ENCODE measurements at regions not wholly inside any gene's neighbourhood (a gene's known extent, or its start where the extent isn't known, plus 50 kb on each side); places are given as distances from the start of the nearest gene placed in this dataset.

- no peak overlapping the region for H3K9ac ChIP-seq (ENCODE audit: low read length)
- H3K27ac ChIP-seq (ENCODE audit: low read depth, low read length) = no peak overlapping the region
- H3K4me1 ChIP-seq (ENCODE audit: insufficient read depth, low read length) = no peaks in the 10 kb centered on the region
- no peaks in the 10 kb centered on the region for H3K36me3 ChIP-seq (ENCODE audit: insufficient read depth, low read length)
- no peaks in the 10 kb centered on the region for H3K27me3 ChIP-seq (ENCODE audit: control insufficient read depth in 1 of 2, insufficient read depth in 2 of 2, low read length in 2 of 2)
- no peak overlapping the region for H3K4me3 ChIP-seq (ENCODE audit: low read depth in 1 of 2, low read length in 2 of 2)
- no peaks in the 10 kb centered on the region for H3K9me3 ChIP-seq (ENCODE audit: low read length)
Measured at GRCh38 chr4:35872273-35872672, 372.0 kb downstream of the ARAP2 start.

- Histone ChIP-seq H3K36me3 (ENCODE audit: insufficient read depth, low read length) (no peaks in the 10 kb centered on the region), H3K4me1 (ENCODE audit: insufficient read depth, low read length) (no peaks in the 10 kb centered on the region), H3K4me3 (ENCODE audit: low read depth in 1 of 2, low read length in 2 of 2) (no peak overlapping the region)
Measured at GRCh38 chr4:35879479-35879878, 364.8 kb downstream of the ARAP2 start.

GRCh38 chr4:35883108-35883507, 361.2 kb downstream of the ARAP2 start:
- H3K27me3 ChIP-seq (ENCODE audit: control insufficient read depth in 1 of 2, insufficient read depth in 2 of 2, low read length in 2 of 2) = no peaks in the 10 kb centered on the region
- no peak overlapping the region for H3K4me3 ChIP-seq (ENCODE audit: low read depth in 1 of 2, low read length in 2 of 2)
- H3K36me3 ChIP-seq (ENCODE audit: insufficient read depth, low read length) = no peaks in the 10 kb centered on the region
- no peaks in the 10 kb centered on the region for H3K4me1 ChIP-seq (ENCODE audit: insufficient read depth, low read length)
- H3K9me3 ChIP-seq (ENCODE audit: low read length) = no peaks in the 10 kb centered on the region
- H3K27ac ChIP-seq (ENCODE audit: low read depth, low read length) = no peak overlapping the region
- no peak overlapping the region for H3K9ac ChIP-seq (ENCODE audit: low read length)

More at GRCh38 chr4:35879479-35879878, 364.8 kb downstream of the ARAP2 start:
- H3K27me3 ChIP-seq (ENCODE audit: control insufficient read depth in 1 of 2, insufficient read depth in 2 of 2, low read length in 2 of 2) = no peaks in the 10 kb centered on the region
- H3K27ac ChIP-seq (ENCODE audit: low read depth, low read length) = no peak overlapping the region
- H3K9me3 ChIP-seq (ENCODE audit: low read length) = no peaks in the 10 kb centered on the region
- H3K9ac ChIP-seq (ENCODE audit: low read length) = no peak overlapping the region

- H3K27ac ChIP-seq (ENCODE audit: low read depth, low read length) = no peak overlapping the region
- H3K4me1 ChIP-seq (ENCODE audit: insufficient read depth, low read length) = no peaks in the 10 kb centered on the region
- no peak overlapping the region for H3K4me3 ChIP-seq (ENCODE audit: low read depth in 1 of 2, low read length in 2 of 2)
- no peak overlapping the region for H3K9ac ChIP-seq (ENCODE audit: low read length)
- H3K36me3 ChIP-seq (ENCODE audit: insufficient read depth, low read length) = no peaks in the 10 kb centered on the region
- H3K9me3 ChIP-seq (ENCODE audit: low read length) = no peaks in the 10 kb centered on the region
- no peaks in the 10 kb centered on the region for H3K27me3 ChIP-seq (ENCODE audit: control insufficient read depth in 1 of 2, insufficient read depth in 2 of 2, low read length in 2 of 2)
Measured at GRCh38 chr4:35884714-35885480, 359.4 kb downstream of the ARAP2 start.

- no peak overlapping the region for H3K4me3 ChIP-seq (ENCODE audit: low read depth in 1 of 2, low read length in 2 of 2)
- H3K27me3 ChIP-seq (ENCODE audit: control insufficient read depth in 1 of 2, insufficient read depth in 2 of 2, low read length in 2 of 2) = no peaks in the 10 kb centered on the region
- no peak overlapping the region for H3K27ac ChIP-seq (ENCODE audit: low read depth, low read length)
- no peak overlapping the region for H3K9ac ChIP-seq (ENCODE audit: low read length)
- H3K9me3 ChIP-seq (ENCODE audit: low read length) = no peaks in the 10 kb centered on the region
- H3K36me3 ChIP-seq (ENCODE audit: insufficient read depth, low read length) = no peaks in the 10 kb centered on the region
- no peaks in the 10 kb centered on the region for H3K4me1 ChIP-seq (ENCODE audit: insufficient read depth, low read length)
Measured at GRCh38 chr4:35897808-35898207, 346.5 kb downstream of the ARAP2 start.

- H3K9me3 ChIP-seq (ENCODE audit: low read length) = no peaks in the 10 kb centered on the region
- H3K4me1 ChIP-seq (ENCODE audit: insufficient read depth, low read length) = no peaks in the 10 kb centered on the region
- no peak overlapping the region for H3K9ac ChIP-seq (ENCODE audit: low read length)
- H3K4me3 ChIP-seq (ENCODE audit: low read depth in 1 of 2, low read length in 2 of 2) = no peak overlapping the region
- no peak overlapping the region for H3K27ac ChIP-seq (ENCODE audit: low read depth, low read length)
- no peaks in the 10 kb centered on the region for H3K27me3 ChIP-seq (ENCODE audit: control insufficient read depth in 1 of 2, insufficient read depth in 2 of 2, low read length in 2 of 2)
- no peaks in the 10 kb centered on the region for H3K36me3 ChIP-seq (ENCODE audit: insufficient read depth, low read length)
Measured at GRCh38 chr4:35900286-35901243, 343.7 kb downstream of the ARAP2 start.

GRCh38 chr4:35912174-35912573, 332.1 kb downstream of the ARAP2 start:
- Histone ChIP-seq H3K27ac (ENCODE audit: low read depth, low read length) (no peak overlapping the region), H3K4me1 (ENCODE audit: insufficient read depth, low read length) (no peaks in the 10 kb centered on the region), H3K36me3 (ENCODE audit: insufficient read depth, low read length) (no peaks in the 10 kb centered on the region), H3K9me3 (ENCODE audit: low read length) (no peaks in the 10 kb centered on the region), H3K27me3 (ENCODE audit: control insufficient read depth in 1 of 2, insufficient read depth in 2 of 2, low read length in 2 of 2) (no peaks in the 10 kb centered on the region), H3K9ac (ENCODE audit: low read length) (no peak overlapping the region), H3K4me3 (ENCODE audit: low read depth in 1 of 2, low read length in 2 of 2) (no peak overlapping the region)

- no peak overlapping the region for H3K9ac ChIP-seq (ENCODE audit: low read length)
- H3K36me3 ChIP-seq (ENCODE audit: insufficient read depth, low read length) = no peaks in the 10 kb centered on the region
- no peaks in the 10 kb centered on the region for H3K4me1 ChIP-seq (ENCODE audit: insufficient read depth, low read length)
- H3K27ac ChIP-seq (ENCODE audit: low read depth, low read length) = no peak overlapping the region
- no peaks in the 10 kb centered on the region for H3K27me3 ChIP-seq (ENCODE audit: control insufficient read depth in 1 of 2, insufficient read depth in 2 of 2, low read length in 2 of 2)
- H3K4me3 ChIP-seq (ENCODE audit: low read depth in 1 of 2, low read length in 2 of 2) = no peak overlapping the region
- H3K9me3 ChIP-seq (ENCODE audit: low read length) = no peaks in the 10 kb centered on the region
Measured at GRCh38 chr4:35918491-35918977, 325.8 kb downstream of the ARAP2 start.

GRCh38 chr4:35925806-35926205, 318.5 kb downstream of the ARAP2 start:
- no peak overlapping the region for H3K4me3 ChIP-seq (ENCODE audit: low read depth in 1 of 2, low read length in 2 of 2)
- no peak overlapping the region for H3K9ac ChIP-seq (ENCODE audit: low read length)
- H3K36me3 ChIP-seq (ENCODE audit: insufficient read depth, low read length) = no peaks in the 10 kb centered on the region
- H3K4me1 ChIP-seq (ENCODE audit: insufficient read depth, low read length) = no peaks in the 10 kb centered on the region
- no peak overlapping the region for H3K27ac ChIP-seq (ENCODE audit: low read depth, low read length)
- no peaks in the 10 kb centered on the region for H3K9me3 ChIP-seq (ENCODE audit: low read length)
- H3K27me3 ChIP-seq (ENCODE audit: control insufficient read depth in 1 of 2, insufficient read depth in 2 of 2, low read length in 2 of 2) = no peaks in the 10 kb centered on the region

- Histone ChIP-seq H3K9me3 (ENCODE audit: low read length) (no peaks in the 10 kb centered on the region), H3K9ac (ENCODE audit: low read length) (no peak overlapping the region)
Measured at GRCh38 chr4:35926788-35927187, 317.5 kb downstream of the ARAP2 start.

GRCh38 chr4:35933901-35934300, 310.4 kb downstream of the ARAP2 start:
- no peaks in the 10 kb centered on the region for H3K9me3 ChIP-seq (ENCODE audit: low read length)
- H3K9ac ChIP-seq (ENCODE audit: low read length) = no peak overlapping the region

More at GRCh38 chr4:35926788-35927187, 317.5 kb downstream of the ARAP2 start:
- Histone ChIP-seq H3K4me3 (ENCODE audit: low read depth in 1 of 2, low read length in 2 of 2) (no peak overlapping the region), H3K27me3 (ENCODE audit: control insufficient read depth in 1 of 2, insufficient read depth in 2 of 2, low read length in 2 of 2) (no peaks in the 10 kb centered on the region), H3K27ac (ENCODE audit: low read depth, low read length) (no peak overlapping the region), H3K4me1 (ENCODE audit: insufficient read depth, low read length) (no peaks in the 10 kb centered on the region), H3K36me3 (ENCODE audit: insufficient read depth, low read length) (no peaks in the 10 kb centered on the region)

More at GRCh38 chr4:35933901-35934300, 310.4 kb downstream of the ARAP2 start:
- H3K27ac ChIP-seq (ENCODE audit: low read depth, low read length) = no peak overlapping the region
- no peaks in the 10 kb centered on the region for H3K4me1 ChIP-seq (ENCODE audit: insufficient read depth, low read length)
- H3K27me3 ChIP-seq (ENCODE audit: control insufficient read depth in 1 of 2, insufficient read depth in 2 of 2, low read length in 2 of 2) = no peaks in the 10 kb centered on the region
- H3K4me3 ChIP-seq (ENCODE audit: low read depth in 1 of 2, low read length in 2 of 2) = no peak overlapping the region
- H3K36me3 ChIP-seq (ENCODE audit: insufficient read depth, low read length) = no peaks in the 10 kb centered on the region
